Retinal pigment epithelial cell (primary cell): ENCODE measurements at regions not wholly inside any gene's neighbourhood (a gene's known extent, or its start where the extent isn't known, plus 50 kb on each side); places are given as distances from the start of the nearest gene placed in this dataset.
"Not testable (repeated sequence)": the region's sequence is repeated elsewhere in the genome, so short reads cannot be mapped to it uniquely, and the experiment has no call there.

ENCODE experiments used
- DNase-seq: peaks from one replicate; pipeline ENCODE4 v3.0.0-alpha.2; 2010; ENCODE audit warnings: low read depth
- H3K4me3 ChIP-seq: 2 replicates; pipeline ENCODE4 v1.5.1; 2011; ENCODE audit warnings: mild to moderate bottlenecking, low read length, control low read depth, moderate library complexity
- TF ChIP-seq, protein P1 (sequence below): conservative IDR thresholded peaks from 2 replicates; pipeline ENCODE4 v1.5.1; 2011; ENCODE audit warnings: low read depth, low read length, control low read depth, inconsistent platforms

GRCh38 chr4:188958346-188958745 lies 819.1 kb downstream of the TRIML1 start:
- no peak for DNase-seq
- H3K4me3 ChIP-seq: no peak overlapping the region
- TF ChIP-seq, protein P1, sequence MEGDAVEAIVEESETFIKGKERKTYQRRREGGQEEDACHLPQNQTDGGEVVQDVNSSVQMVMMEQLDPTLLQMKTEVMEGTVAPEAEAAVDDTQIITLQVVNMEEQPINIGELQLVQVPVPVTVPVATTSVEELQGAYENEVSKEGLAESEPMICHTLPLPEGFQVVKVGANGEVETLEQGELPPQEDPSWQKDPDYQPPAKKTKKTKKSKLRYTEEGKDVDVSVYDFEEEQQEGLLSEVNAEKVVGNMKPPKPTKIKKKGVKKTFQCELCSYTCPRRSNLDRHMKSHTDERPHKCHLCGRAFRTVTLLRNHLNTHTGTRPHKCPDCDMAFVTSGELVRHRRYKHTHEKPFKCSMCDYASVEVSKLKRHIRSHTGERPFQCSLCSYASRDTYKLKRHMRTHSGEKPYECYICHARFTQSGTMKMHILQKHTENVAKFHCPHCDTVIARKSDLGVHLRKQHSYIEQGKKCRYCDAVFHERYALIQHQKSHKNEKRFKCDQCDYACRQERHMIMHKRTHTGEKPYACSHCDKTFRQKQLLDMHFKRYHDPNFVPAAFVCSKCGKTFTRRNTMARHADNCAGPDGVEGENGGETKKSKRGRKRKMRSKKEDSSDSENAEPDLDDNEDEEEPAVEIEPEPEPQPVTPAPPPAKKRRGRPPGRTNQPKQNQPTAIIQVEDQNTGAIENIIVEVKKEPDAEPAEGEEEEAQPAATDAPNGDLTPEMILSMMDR: no peak

DNA sequence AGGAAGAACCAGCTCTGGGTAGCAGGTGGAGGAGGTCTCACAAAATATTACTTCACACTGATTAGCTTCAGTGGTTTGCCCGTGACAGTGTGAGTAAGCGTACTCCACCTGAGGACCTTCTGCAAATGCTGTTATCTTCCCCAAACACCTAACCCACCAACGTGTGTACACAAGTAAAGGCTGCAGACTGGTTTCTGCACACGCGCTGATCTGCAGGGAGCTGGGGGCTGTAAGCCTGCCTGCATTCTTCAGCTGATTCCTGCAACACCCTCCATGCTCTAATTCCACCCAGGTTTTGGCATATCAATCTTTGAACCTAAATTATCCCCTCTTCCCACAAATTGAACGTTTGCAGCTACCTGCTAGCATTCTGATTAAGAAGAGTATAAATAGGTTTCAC lies 820.2 kb downstream of the TRIML1 start:
- no peak for DNase-seq
- TF ChIP-seq, protein P1: no peak
- H3K4me3 ChIP-seq: no peak overlapping the region

DNA sequence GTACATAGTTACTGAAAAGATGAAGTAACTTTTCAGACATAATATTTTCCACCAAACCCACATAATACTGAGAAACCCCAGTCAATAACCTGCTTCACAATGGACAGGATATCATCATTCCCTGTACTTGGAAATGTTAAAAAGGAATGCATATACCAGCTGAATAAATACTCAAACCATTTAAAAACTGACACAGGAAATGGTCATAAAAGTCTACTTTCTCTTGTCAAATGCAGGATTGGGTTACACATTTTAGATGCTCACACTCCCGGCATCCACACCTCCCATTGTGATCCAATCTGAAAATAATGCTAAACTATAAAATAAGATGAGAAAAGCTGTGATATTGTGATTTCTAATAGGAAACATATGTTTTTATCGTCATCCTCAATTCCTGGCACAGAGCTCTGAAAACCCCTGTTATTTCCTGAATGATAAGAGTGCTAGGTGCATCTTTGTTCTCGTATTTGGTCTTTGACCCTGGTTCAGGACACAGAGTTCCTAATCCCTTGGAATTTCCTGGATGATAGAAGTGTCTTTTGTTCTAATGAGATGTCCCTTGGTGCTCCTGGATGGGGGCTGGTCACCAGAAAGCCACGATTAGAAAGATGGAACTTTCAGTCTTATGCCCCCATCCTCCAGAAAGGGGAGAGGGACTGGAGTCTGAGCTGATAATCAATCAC lies 821.3 kb downstream of the TRIML1 start:
- no peak for DNase-seq
- TF ChIP-seq, protein P1: no peak
- H3K4me3 ChIP-seq: no peak overlapping the region

DNA sequence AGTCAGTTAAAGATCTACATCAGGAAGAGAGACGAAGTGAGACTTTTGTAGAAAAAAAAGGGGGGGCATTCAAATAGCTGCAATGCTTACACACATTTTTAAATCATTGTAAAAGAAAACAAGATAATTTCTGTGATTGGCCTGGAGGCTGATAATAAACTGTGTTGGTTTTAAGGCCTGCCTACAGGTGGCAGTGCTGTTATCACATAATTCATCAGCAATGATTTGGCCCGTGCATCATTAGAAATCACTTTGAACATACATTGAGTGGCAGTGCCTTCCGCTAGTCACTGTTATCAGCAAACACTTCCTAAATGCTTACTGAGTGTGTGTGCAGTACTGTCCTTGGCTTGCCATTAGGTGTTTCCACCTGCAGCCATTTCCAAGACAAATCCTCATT lies 831.9 kb downstream of the TRIML1 start:
- no peak for DNase-seq

DNA sequence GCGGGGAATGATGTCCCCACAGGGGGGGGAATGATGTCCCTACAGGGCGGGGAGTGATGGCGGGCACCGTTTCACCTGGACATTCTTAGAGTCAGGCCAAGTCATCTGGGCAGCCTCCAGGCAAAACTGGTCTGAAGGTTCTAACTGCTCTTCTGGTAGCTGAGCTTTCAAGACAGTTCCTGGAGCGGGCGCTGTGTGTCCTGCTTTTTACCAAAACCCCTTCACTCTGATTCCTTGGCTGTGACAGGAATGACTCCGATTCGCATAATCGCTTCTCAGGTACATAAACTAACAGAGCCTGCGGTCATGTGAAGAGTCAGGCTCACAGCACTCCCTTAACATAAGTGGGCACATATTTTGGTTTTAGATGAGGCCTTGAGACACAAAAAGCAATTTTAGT lies 836.0 kb downstream of the TRIML1 start:
- TF ChIP-seq, protein P1: no peak
- DNase-seq: no peak
- H3K4me3 ChIP-seq: no peak overlapping the region

More for the DNA sequence above, 831.9 kb downstream of the TRIML1 start:
- TF ChIP-seq, protein P1: peak; percentile 55
- no peak overlapping the region for H3K4me3 ChIP-seq

GRCh38 chr4:188976644-188977115 lies 837.4 kb downstream of the TRIML1 start:
- TF ChIP-seq, protein P1: no peak
- peak; percentile 47 for DNase-seq
- H3K4me3 ChIP-seq: no peak overlapping the region

DNA sequence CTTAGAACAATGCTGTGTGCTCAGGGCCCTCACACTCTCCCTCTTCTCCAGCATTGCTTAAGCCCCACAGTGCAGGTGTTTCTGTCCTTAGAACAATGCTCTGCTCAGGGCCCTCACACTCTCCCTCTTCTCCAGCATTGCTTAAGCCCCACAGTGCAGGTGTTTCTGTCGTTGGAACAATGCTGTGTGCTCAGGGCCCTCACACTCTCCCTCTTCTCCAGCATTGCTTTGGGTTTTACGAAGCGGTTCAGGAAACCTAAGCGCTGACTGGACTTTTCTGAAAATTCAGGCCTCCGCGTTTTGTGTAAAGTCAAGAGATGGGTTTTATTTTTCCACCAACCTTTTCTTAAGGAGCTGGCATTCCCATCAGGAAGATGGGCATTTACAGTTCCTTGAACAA lies 838.0 kb downstream of the TRIML1 start:
- not testable (repeated sequence) for DNase-seq, H3K4me3 ChIP-seq
